ENCODE measurements at regions not wholly inside any gene's neighbourhood (a gene's known extent, or its start where the extent isn't known, plus 50 kb on each side); places are given as distances from the start of the nearest gene placed in this dataset.

DNA sequence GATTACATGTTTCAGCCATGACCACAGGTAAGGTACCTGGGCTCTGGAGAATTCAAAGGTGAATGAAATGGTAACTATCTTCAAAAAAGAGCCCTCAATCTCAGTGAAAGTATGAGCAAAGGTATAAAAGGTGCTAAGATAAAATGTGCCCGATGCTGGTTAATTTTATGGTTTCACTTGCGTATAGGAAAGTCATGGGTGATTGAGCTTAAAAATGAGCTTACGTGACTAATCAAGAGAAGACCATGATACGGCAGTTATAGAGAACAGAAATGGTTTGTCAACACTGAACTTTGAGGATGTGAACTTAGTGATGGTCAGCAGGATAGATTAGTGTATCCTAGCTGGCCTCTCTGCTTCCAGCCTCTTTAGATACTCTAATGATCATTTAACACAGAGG is 320.1 kb downstream of the DEPDC1B start:
- TF ChIP-seq, protein P1, sequence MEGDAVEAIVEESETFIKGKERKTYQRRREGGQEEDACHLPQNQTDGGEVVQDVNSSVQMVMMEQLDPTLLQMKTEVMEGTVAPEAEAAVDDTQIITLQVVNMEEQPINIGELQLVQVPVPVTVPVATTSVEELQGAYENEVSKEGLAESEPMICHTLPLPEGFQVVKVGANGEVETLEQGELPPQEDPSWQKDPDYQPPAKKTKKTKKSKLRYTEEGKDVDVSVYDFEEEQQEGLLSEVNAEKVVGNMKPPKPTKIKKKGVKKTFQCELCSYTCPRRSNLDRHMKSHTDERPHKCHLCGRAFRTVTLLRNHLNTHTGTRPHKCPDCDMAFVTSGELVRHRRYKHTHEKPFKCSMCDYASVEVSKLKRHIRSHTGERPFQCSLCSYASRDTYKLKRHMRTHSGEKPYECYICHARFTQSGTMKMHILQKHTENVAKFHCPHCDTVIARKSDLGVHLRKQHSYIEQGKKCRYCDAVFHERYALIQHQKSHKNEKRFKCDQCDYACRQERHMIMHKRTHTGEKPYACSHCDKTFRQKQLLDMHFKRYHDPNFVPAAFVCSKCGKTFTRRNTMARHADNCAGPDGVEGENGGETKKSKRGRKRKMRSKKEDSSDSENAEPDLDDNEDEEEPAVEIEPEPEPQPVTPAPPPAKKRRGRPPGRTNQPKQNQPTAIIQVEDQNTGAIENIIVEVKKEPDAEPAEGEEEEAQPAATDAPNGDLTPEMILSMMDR (conservative IDR thresholded peaks at IDR 0.05; ENCODE audit: low read depth, low read length), result no peak
- TF ChIP-seq POLR2A (IDR thresholded peaks at IDR 0.05; ENCODE audit: low read depth, low read length), result no peak
- TF ChIP-seq FOS (IDR thresholded peaks at IDR 0.05; ENCODE audit: low read depth, low read length), result no peak
- TF ChIP-seq MAFK (IDR thresholded peaks at IDR 0.05; ENCODE audit: low read depth, low read length), result no peak
- TF ChIP-seq, protein P2, sequence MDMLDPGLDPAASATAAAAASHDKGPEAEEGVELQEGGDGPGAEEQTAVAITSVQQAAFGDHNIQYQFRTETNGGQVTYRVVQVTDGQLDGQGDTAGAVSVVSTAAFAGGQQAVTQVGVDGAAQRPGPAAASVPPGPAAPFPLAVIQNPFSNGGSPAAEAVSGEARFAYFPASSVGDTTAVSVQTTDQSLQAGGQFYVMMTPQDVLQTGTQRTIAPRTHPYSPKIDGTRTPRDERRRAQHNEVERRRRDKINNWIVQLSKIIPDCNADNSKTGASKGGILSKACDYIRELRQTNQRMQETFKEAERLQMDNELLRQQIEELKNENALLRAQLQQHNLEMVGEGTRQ (IDR thresholded peaks at IDR 0.05; ENCODE audit: low read depth, low read length), result no peak
